ENCODE measurements at regions not wholly inside any gene's neighbourhood (a gene's known extent, or its start where the extent isn't known, plus 50 kb on each side); places are given as distances from the start of the nearest gene placed in this dataset.

DNA sequence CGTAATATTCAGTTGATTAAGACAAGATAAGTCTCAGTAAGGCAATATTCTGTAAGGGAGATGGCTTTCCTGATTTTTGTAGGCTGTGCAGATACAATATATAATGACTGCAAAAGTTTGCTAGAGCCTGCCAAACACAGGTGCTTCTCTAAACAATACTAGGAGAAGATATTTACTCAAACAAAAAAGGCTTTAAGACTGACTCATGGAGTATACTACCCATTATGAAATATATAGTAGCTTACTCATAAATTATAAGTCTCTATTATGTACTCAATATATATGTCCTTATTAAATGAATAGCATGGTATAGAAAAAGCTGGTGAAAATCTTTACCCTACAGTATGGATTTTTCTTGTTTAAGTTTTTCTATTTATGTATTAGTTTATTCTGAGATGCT, 93.2 kb upstream of the IL15 start:
- no peak for FAIRE-seq
- Histone ChIP-seq H3K9me1 (ENCODE audit: control insufficient read depth, insufficient read depth, low read length) (no peaks in the 10 kb centered on the region), H3K4me2 (ENCODE audit: insufficient read depth, low read length) (no peak overlapping the region), H3K4me3 (no peak overlapping the region), H4K20me1 (replicated peaks; ENCODE audit: control insufficient read depth, insufficient read depth, low read length) (no peaks in the 10 kb centered on the region), H3K9me3 (replicated peaks; ENCODE audit: control insufficient read depth, insufficient read depth, low read depth, low read length) (no peaks in the 10 kb centered on the region), H3K79me2 (ENCODE audit: control insufficient read depth, insufficient read depth, low read length) (no peaks in the 10 kb centered on the region), H3K27ac (ENCODE audit: extremely low read depth, low read depth, low read length) (no peak overlapping the region), H3K27me3 (ENCODE audit: control insufficient read depth in 2 of 2, insufficient read depth in 2 of 2, low read length in 2 of 2) (no peaks in the 10 kb centered on the region), H3K36me3 (ENCODE audit: control insufficient read depth, insufficient read depth, low read length) (no peaks in the 10 kb centered on the region), H3K9ac (ENCODE audit: insufficient read depth in 1 of 2, low read depth in 2 of 2, low read length in 2 of 2) (no peak overlapping the region), H2AFZ (ENCODE audit: low read depth, low read length) (no peak overlapping the region), H3K4me1 (replicated peaks in 1 of 2; ENCODE audit: control insufficient read depth in 2 of 2, insufficient read depth in 2 of 2, low read length in 2 of 2) (no peaks in the 10 kb centered on the region)
- ChIA-PET POLR2A (no interaction called here), CTCF (ENCODE audit: low intra/inter-chr PET ratio) (no interaction called here)
- ATAC-seq, result no peak
- in situ Hi-C loops (cut with MboI) (no loop called here), intact Hi-C loops (cut with micrococcal nuclease) (no loop called here)
- 0% methylated on average over 1 of the region's 1 CpG for WGBS (ENCODE audit: insufficient coverage, low coverage, missing lambda C conversion rate)
- DNase-seq (ENCODE audit: extremely low read depth in 1 of 4, low spot score in 3 of 4), result no peak
- BruUV-seq (replicated peaks), result no TSS peak
- TF ChIP-seq, protein P1, sequence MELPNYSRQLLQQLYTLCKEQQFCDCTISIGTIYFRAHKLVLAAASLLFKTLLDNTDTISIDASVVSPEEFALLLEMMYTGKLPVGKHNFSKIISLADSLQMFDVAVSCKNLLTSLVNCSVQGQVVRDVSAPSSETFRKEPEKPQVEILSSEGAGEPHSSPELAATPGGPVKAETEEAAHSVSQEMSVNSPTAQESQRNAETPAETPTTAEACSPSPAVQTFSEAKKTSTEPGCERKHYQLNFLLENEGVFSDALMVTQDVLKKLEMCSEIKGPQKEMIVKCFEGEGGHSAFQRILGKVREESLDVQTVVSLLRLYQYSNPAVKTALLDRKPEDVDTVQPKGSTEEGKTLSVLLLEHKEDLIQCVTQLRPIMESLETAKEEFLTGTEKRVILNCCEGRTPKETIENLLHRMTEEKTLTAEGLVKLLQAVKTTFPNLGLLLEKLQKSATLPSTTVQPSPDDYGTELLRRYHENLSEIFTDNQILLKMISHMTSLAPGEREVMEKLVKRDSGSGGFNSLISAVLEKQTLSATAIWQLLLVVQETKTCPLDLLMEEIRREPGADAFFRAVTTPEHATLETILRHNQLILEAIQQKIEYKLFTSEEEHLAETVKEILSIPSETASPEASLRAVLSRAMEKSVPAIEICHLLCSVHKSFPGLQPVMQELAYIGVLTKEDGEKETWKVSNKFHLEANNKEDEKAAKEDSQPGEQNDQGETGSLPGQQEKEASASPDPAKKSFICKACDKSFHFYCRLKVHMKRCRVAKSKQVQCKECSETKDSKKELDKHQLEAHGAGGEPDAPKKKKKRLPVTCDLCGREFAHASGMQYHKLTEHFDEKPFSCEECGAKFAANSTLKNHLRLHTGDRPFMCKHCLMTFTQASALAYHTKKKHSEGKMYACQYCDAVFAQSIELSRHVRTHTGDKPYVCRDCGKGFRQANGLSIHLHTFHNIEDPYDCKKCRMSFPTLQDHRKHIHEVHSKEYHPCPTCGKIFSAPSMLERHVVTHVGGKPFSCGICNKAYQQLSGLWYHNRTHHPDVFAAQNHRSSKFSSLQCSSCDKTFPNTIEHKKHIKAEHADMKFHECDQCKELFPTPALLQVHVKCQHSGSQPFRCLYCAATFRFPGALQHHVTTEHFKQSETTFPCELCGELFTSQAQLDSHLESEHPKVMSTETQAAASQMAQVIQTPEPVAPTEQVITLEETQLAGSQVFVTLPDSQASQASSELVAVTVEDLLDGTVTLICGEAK (IDR thresholded peaks at IDR 0.05), result no peak
- TF ChIP-seq, protein P1 (CRISPR knock-in tag; IDR thresholded peaks at IDR 0.05), result no peak
- TF ChIP-seq, protein P2, sequence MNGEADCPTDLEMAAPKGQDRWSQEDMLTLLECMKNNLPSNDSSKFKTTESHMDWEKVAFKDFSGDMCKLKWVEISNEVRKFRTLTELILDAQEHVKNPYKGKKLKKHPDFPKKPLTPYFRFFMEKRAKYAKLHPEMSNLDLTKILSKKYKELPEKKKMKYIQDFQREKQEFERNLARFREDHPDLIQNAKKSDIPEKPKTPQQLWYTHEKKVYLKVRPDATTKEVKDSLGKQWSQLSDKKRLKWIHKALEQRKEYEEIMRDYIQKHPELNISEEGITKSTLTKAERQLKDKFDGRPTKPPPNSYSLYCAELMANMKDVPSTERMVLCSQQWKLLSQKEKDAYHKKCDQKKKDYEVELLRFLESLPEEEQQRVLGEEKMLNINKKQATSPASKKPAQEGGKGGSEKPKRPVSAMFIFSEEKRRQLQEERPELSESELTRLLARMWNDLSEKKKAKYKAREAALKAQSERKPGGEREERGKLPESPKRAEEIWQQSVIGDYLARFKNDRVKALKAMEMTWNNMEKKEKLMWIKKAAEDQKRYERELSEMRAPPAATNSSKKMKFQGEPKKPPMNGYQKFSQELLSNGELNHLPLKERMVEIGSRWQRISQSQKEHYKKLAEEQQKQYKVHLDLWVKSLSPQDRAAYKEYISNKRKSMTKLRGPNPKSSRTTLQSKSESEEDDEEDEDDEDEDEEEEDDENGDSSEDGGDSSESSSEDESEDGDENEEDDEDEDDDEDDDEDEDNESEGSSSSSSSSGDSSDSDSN (IDR thresholded peaks at IDR 0.05; ENCODE audit: borderline replicate concordance in 1 of 2, low read depth in 2 of 2, low read length in 2 of 2), result no peak
- TF ChIP-seq RUNX1 (IDR thresholded peaks at IDR 0.05; ENCODE audit: low read depth) (no peak), ZNF347 (CRISPR knock-in tag; IDR thresholded peaks at IDR 0.05; ENCODE audit: low read depth) (no peak), ZNF584 (CRISPR knock-in tag; IDR thresholded peaks at IDR 0.05; ENCODE audit: low read depth) (no peak), PRMT5 (CRISPR knock-in tag; IDR thresholded peaks at IDR 0.05) (no peak), RFX5 (IDR thresholded peaks at IDR 0.05; ENCODE audit: low read depth, low read length) (no peak), ADNP (tag; IDR thresholded peaks at IDR 0.05) (no peak), HMG20A (CRISPR knock-in tag; conservative IDR thresholded peaks at IDR 0.05) (no peak)
- TF ChIP-seq, protein P3, sequence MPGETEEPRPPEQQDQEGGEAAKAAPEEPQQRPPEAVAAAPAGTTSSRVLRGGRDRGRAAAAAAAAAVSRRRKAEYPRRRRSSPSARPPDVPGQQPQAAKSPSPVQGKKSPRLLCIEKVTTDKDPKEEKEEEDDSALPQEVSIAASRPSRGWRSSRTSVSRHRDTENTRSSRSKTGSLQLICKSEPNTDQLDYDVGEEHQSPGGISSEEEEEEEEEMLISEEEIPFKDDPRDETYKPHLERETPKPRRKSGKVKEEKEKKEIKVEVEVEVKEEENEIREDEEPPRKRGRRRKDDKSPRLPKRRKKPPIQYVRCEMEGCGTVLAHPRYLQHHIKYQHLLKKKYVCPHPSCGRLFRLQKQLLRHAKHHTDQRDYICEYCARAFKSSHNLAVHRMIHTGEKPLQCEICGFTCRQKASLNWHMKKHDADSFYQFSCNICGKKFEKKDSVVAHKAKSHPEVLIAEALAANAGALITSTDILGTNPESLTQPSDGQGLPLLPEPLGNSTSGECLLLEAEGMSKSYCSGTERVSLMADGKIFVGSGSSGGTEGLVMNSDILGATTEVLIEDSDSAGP (CRISPR knock-in tag; IDR thresholded peaks at IDR 0.05), result no peak
